HG03135 (cell line): ENCODE measurements at regions not wholly inside any gene's neighbourhood (a gene's known extent, or its start where the extent isn't known, plus 50 kb on each side); places are given as distances from the start of the nearest gene placed in this dataset.
"Not testable (repeated sequence)": the region's sequence is repeated elsewhere in the genome, so short reads cannot be mapped to it uniquely, and the experiment has no call there.

Experiments used
- ATAC-seq: cut with Tn5 transposase; IDR thresholded peaks from one replicate; pipeline ENCODE4 v1.9.1; 2021; ENCODE audit warnings: mild to moderate bottlenecking, moderate library complexity; ENCODE audit not compliant: unreplicated experiment

DNA sequence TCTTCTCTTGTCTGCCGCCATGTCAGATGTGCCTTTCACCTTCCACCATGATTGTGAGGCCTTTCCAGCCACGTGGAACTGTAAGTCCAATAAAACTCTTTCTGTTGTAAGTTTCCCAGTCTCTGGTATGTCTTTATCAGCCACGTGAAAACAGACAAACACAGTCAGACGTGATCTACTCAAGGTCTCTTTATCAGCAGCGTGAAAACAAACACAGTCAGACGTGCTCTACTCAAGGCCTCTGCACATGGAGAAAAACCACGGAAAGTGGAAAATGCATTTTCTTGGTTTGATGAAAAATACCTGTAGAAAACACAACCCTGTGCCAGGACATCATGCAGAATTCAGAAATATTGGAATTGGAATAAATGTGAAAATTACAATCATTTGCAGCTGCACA, 1115.7 kb downstream of the TMEM121 start:
- ATAC-seq, result no peak

- ATAC-seq, result not testable (repeated sequence)
These were observed 1116.6 kb downstream of the TMEM121 start for GRCh38 chr14:106642971-106643370.

DNA sequence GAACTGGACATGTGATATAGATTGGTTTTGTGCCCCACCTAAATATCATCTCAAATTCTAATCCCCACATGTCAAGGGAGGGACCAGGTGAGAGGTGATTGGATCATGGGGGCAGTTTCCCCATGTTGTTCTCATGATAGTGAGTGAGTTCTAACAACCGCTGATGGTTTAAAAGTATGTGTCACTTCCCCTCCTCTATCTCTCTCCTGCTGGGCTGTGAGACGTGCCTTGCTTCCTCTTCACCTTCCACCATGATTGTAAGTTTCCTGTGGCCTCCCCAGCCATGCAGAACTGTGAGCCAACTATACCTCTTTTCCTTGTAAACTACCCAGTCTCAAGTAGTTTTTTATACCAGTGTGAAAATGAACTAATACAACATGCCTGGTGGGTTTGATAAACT, 1122.5 kb downstream of the TMEM121 start:
- not testable (repeated sequence) for ATAC-seq

DNA sequence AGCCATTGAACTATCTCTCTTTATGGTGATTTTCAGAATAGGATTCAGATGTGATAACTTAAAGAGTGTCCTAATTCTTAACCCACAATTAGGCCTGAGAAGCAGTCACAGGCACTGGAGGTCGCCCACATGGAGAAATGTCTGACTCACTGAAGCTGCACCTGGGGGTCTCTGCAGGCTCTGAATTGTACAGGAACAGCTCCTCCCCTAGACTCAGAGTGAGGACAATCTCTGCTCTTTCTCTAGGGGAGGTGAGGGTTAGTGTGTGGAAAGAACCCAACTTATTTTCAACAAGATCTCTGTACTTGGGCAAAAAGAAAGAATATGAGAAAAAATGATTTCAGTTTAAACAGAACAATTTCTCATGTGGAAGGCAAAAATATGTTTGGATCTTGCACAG, 1124.6 kb downstream of the TMEM121 start:
- no peak for ATAC-seq

- ATAC-seq, result no peak
These were observed 1126.1 kb downstream of the TMEM121 start for GRCh38 chr14:106652494-106652893.

DNA sequence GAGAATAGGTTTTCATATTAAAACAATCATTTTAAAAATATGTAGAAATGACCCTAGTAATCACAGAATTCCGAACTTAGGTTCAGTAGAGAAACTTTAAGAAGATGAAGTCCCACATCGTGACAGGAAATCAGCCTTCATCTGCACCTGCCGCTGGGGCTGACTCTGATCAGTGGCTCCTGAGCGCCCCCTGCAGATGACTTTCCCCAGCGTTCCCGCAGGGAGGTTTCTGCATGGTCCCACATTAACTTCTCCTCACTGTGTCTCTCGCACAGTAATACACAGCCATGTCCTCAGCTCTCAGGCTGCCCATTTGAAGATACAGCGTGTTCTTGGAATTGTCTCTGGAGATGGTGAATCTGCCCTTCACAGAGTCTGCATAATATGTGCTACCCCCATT, 1131.1 kb downstream of the TMEM121 start:
- no peak for ATAC-seq

GRCh38 chr14:106658066-106658860, 1131.9 kb downstream of the TMEM121 start:
- not testable (repeated sequence) for ATAC-seq

DNA sequence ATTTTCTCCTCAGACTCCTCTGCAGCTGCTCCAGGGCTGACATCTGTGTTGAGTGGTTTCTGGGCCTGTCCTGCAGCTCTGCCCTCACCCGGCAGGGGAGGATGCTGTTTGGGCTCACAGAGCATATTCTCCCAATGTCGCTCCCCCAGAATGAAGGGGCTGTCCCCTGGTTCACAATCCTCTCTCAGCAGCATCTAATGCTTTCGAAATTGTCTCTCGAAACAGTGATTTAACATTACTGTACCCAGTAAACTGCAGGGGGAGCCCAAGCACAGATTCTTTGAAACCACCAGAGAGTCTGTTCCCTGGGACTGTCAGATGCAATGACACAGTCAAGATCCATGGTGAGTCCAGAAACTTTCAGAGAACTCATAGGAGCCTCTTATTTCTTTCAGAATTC, 1135.2 kb downstream of the TMEM121 start:
- not testable (repeated sequence) for ATAC-seq

GRCh38 chr14:106662936-106663550, 1136.7 kb downstream of the TMEM121 start:
- no peak for ATAC-seq

GRCh38 chr14:106663805-106664410, 1137.5 kb downstream of the TMEM121 start:
- ATAC-seq, result not testable (repeated sequence)

DNA sequence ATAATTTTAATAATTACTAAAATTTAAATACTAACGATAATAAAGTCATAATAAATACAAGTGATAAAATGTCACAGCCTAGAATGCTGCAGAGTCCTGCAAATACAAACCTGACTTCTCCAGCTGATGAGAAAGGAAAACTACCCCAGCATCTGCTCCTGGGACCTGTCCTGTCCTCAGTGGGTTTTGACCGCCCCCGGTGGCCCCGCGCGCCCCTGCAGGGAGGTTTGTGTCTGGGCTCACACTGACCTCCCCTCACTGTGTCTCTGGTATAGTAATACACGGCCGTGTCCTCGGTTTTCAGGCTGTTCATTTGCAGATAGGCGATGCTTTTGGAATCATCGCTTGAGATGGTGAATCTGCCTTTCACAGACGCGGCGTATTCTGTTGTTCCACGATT, 1139.4 kb downstream of the TMEM121 start:
- ATAC-seq, result no peak

DNA sequence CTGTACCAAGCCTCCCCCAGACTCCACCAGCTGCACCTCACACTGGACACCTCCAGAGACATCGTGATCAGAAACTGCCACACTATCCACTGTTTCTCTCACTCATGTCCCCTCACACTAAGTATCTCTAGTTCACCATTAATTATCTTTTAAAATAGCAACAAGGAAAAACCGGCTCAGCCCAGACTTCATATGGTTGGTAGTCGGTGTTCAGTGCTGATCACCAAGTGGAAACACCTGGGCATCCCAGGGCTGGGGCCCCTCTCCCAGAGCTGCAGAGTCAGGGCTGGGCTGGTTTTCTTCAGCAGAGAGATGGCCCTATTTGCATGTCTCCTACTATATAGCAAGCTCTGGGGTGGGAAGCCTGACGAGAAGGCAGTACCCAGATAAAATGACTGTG, 1140.0 kb downstream of the TMEM121 start:
- ATAC-seq, result no peak

GRCh38 chr14:106670011-106670410, 1143.6 kb downstream of the TMEM121 start:
- ATAC-seq, result no peak

DNA sequence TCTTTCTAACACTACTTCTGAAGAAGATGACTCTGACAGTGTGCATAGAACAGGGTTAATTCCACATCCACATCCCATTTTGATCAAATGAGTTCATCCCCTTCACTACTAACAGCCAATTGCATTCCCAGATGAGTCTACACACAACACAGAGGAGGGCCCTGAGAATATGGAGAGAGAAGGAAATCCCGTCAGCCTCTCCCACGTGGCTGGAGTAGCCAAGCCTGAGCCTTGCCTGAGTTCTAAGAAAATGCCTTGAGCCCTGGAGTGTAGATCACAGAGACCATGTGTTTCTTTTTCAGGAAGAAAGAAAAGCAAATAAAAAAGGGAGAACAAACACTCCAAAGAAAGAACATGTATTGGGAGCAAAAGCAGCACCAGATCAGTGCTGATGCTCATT, 1147.7 kb downstream of the TMEM121 start:
- ATAC-seq, result not testable (repeated sequence)

- not testable (repeated sequence) for ATAC-seq
These were observed 1148.2 kb downstream of the TMEM121 start for GRCh38 chr14:106674509-106675125.

DNA sequence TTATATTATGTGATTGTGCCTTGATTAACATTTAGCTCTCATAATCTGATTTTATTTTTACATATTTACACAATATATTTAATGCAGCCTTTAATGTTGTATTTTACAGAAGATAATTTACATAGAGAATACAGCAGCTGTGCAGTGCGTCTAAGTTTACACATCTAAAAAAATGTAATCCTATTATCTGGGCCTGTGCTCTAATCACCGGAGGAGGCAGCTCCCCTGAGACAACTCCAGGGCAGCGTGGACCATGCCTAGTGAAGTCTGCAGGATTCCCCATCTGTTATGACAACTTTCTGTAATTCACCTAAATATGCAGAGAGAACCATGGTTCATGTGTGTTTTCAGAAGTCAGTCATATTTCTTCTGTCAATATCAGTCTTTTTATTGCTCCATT, 1149.3 kb downstream of the TMEM121 start:
- not testable (repeated sequence) for ATAC-seq

DNA sequence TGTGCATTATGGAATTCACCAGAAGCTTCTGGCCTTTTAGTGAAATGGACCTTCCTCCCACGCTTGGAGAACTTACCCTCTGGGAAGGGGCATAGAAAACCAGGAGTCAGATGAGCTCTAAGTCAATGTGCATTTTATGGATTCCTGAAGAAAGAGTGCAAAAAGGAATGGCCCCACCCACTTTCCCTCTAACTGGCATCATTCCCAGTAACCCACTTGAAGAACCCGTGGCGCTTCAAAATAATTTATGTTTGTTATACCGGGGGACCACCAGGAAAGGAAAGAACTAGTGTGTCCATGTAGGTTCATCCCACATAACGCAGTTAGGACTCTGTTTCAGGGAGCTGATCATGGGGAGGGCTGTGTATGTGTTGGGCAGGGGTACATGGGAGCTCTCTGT, 1153.4 kb downstream of the TMEM121 start:
- ATAC-seq, result no peak

- no peak for ATAC-seq
These were observed 1154.8 kb downstream of the TMEM121 start for GRCh38 chr14:106681161-106681560.

DNA sequence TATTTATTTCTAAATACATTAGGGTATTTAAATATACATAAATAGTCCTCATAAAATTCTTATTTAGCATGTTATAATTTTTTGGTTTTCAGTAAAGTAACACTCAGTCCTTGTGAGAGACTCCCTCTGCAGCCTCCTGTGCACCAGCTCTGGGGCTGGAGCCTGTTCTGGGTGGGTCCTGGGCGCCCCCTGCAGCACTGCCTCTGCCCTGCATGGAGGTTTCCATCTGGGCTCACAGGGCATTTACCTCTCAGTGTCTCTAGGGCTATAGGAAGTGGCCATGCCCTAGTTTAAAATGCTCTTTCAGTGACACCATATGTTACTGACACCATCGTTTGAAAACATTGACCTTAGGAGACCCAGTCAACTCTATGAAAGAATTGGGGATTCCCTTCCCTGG, 1155.2 kb downstream of the TMEM121 start:
- ATAC-seq, result no peak

DNA sequence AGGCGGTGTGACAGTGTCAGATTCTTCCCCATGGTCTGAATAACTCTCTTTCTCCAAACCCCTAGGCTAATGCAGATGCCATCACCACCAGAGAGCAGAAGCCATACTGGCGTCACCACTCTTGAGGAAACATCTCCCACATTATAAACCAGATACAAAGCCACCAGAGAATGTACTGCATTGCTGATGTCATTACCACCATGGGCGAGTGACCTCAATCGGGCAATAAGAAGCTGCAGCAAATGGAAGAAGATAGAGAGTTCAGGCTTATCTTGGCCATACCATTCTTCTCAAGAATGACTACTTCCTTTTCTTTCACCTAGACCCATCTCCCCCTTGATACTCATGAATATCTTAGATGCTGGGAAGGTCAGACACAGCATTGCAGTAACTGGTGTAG, 1157.2 kb downstream of the TMEM121 start:
- ATAC-seq, result no peak

DNA sequence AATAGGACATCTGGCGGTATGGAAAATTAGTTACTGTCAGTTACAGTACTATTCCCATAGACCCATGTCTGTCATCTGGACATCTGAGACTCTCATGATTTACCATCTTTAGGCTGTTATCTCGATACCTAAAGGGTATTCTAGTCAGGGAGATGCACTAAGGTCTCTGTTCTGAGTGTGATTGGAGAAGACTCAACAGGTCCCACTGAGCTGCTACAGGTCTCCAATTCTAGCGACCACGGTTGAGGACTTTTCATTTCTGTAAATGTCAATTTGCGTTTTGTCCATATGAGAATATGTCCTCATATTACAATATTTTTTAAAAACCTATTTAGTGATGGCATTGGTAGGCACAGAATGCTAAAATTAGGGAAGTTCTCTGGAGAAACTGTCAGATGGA, 1160.2 kb downstream of the TMEM121 start:
- no peak for ATAC-seq
